HEK293 (cell line): ENCODE measurements at regions not wholly inside any gene's neighbourhood (a gene's known extent, or its start where the extent isn't known, plus 50 kb on each side); places are given as distances from the start of the nearest gene placed in this dataset.

Source experiments
- CTCF ChIA-PET: fragments of 350-600 bp; formaldehyde crosslinking; extraction: SDS; loops from one replicate; lab custom pipeline; 2021; ENCODE audit warnings: antibody characterized with exemption; lab: Yijun Ruan, JAX
- POLR2A ChIA-PET: fragments of 300-600 bp; formaldehyde crosslinking; extraction: SDS; loops from one replicate; lab custom pipeline; 2020; ENCODE audit warnings: antibody characterized with exemption, inconsistent platforms; lab: Yijun Ruan, JAX
- H3K27ac ChIP-seq: fragments of 200-500 bp; sonication (Bioruptor generic); 2 replicates; pipeline ENCODE4 v1.5.1; 2014; ENCODE audit warnings: low read depth, low read length, control low read depth, inconsistent platforms; ENCODE audit errors: extremely low read depth
- H3K36me3 ChIP-seq, 2 experiments: fragments of 200-500 bp in 1 of 2; sonication (Bioruptor generic) in 1 of 2; 1 replicate in 1 of 2; 2 replicates in 1 of 2; pipeline ENCODE4 v1.5.1; 2014 to 2017; ENCODE audit warnings: inconsistent platforms in 2 of 2, low read length in 2 of 2; ENCODE audit not compliant: control insufficient read depth in 2 of 2, insufficient read depth in 1 of 2
- H3K4me1 ChIP-seq: fragments of 200-500 bp; sonication (Bioruptor generic); 2 replicates; pipeline ENCODE4 v1.5.1; 2014; ENCODE audit warnings: mild to moderate bottlenecking, low read length, inconsistent platforms; ENCODE audit not compliant: control insufficient read depth, insufficient read depth
- H3K4me3 ChIP-seq: 2 replicates; pipeline ENCODE4 v1.5.1; 2011; ENCODE audit warnings: low read depth, mild to moderate bottlenecking, control low read depth, low read length, moderate library complexity
- H3K9me3 ChIP-seq: fragments of 200-500 bp; sonication (Bioruptor generic); 2 replicates; pipeline ENCODE4 v1.5.1; 2014; ENCODE audit warnings: low read depth, low read length, inconsistent platforms; ENCODE audit not compliant: control insufficient read depth, insufficient read depth
- MEIS1 ChIP-seq: sonication (generic); formaldehyde crosslinking; IDR thresholded peaks from 2 replicates; pipeline ENCODE4 v1.8.1; 2022; ENCODE audit warnings: missing genetic modification reagents, mild to moderate bottlenecking, borderline replicate concordance
- WT1 ChIP-seq: fragments of 450-650 bp; formaldehyde crosslinking; IDR thresholded peaks from 2 replicates; pipeline ENCODE4 v1.5.1; 2016; ENCODE audit warnings: missing biosample characterization, missing genetic modification characterization
- ZBTB11 ChIP-seq: fragments of 450-650 bp; formaldehyde crosslinking; conservative IDR thresholded peaks from 2 replicates; pipeline ENCODE4 v1.5.1; 2016; ENCODE audit warnings: low read depth, missing biosample characterization, missing genetic modification characterization
- ZNF394 ChIP-seq: fragments of 450-650 bp; formaldehyde crosslinking; IDR thresholded peaks from 2 replicates; pipeline ENCODE4 v1.5.1; 2016; ENCODE audit warnings: missing biosample characterization, missing genetic modification characterization, mild to moderate bottlenecking, moderate library complexity, borderline replicate concordance
- ZNF404 ChIP-seq: fragments of 450-650 bp; formaldehyde crosslinking; IDR thresholded peaks from 2 replicates; pipeline ENCODE4 v1.5.1; 2017; ENCODE audit warnings: missing biosample characterization, missing genetic modification characterization
- ZNF558 ChIP-seq: fragments of 450-650 bp; formaldehyde crosslinking; IDR thresholded peaks from 2 replicates; pipeline ENCODE4 v1.5.1; 2016; ENCODE audit warnings: missing biosample characterization, missing genetic modification characterization
- ZNF560 ChIP-seq: fragments of 450-650 bp; formaldehyde crosslinking; IDR thresholded peaks from 2 replicates; pipeline ENCODE4 v1.5.1; 2017; ENCODE audit warnings: missing biosample characterization, missing genetic modification characterization, borderline replicate concordance
- ZNF639 ChIP-seq: fragments of 450-650 bp; formaldehyde crosslinking; IDR thresholded peaks from 2 replicates; pipeline ENCODE4 v1.5.1; 2016; ENCODE audit warnings: missing biosample characterization, missing genetic modification characterization
- ZSCAN30 ChIP-seq: fragments of 450-650 bp; IDR thresholded peaks from 2 replicates; pipeline ENCODE4 v1.5.1; 2018; ENCODE audit warnings: missing biosample characterization, mild to moderate bottlenecking, missing genetic modification characterization, moderate library complexity
- TF ChIP-seq, protein P1 (sequence below): fragments of 450-650 bp; formaldehyde crosslinking; IDR thresholded peaks from 2 replicates; pipeline ENCODE4 v1.5.1; 2016; ENCODE audit warnings: missing biosample characterization, missing genetic modification characterization
- TF ChIP-seq, protein P2 (sequence below): fragments of 450-650 bp; formaldehyde crosslinking; IDR thresholded peaks from 2 replicates; pipeline ENCODE4 v1.5.1; 2016; ENCODE audit warnings: missing biosample characterization, missing genetic modification characterization
- TF ChIP-seq, protein P3 (sequence below): fragments of 450-650 bp; formaldehyde crosslinking; IDR thresholded peaks from 2 replicates; pipeline ENCODE4 v1.5.1; 2017; ENCODE audit warnings: missing biosample characterization, missing genetic modification characterization
- TF ChIP-seq, protein P4 (sequence below): fragments of 450-650 bp; IDR thresholded peaks from 2 replicates; pipeline ENCODE4 v1.5.1; 2018; ENCODE audit warnings: missing biosample characterization, missing genetic modification characterization

- TF ChIP-seq ZNF404, result no peak
- no peak for TF ChIP-seq ZBTB11 (tag by site-specific recombination)
- TF ChIP-seq ZSCAN30, result no peak
- TF ChIP-seq, protein P1, sequence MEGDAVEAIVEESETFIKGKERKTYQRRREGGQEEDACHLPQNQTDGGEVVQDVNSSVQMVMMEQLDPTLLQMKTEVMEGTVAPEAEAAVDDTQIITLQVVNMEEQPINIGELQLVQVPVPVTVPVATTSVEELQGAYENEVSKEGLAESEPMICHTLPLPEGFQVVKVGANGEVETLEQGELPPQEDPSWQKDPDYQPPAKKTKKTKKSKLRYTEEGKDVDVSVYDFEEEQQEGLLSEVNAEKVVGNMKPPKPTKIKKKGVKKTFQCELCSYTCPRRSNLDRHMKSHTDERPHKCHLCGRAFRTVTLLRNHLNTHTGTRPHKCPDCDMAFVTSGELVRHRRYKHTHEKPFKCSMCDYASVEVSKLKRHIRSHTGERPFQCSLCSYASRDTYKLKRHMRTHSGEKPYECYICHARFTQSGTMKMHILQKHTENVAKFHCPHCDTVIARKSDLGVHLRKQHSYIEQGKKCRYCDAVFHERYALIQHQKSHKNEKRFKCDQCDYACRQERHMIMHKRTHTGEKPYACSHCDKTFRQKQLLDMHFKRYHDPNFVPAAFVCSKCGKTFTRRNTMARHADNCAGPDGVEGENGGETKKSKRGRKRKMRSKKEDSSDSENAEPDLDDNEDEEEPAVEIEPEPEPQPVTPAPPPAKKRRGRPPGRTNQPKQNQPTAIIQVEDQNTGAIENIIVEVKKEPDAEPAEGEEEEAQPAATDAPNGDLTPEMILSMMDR (tag by site-specific recombination), result no peak
- TF ChIP-seq ZNF394 (tag by site-specific recombination), result no peak
- TF ChIP-seq, protein P2, sequence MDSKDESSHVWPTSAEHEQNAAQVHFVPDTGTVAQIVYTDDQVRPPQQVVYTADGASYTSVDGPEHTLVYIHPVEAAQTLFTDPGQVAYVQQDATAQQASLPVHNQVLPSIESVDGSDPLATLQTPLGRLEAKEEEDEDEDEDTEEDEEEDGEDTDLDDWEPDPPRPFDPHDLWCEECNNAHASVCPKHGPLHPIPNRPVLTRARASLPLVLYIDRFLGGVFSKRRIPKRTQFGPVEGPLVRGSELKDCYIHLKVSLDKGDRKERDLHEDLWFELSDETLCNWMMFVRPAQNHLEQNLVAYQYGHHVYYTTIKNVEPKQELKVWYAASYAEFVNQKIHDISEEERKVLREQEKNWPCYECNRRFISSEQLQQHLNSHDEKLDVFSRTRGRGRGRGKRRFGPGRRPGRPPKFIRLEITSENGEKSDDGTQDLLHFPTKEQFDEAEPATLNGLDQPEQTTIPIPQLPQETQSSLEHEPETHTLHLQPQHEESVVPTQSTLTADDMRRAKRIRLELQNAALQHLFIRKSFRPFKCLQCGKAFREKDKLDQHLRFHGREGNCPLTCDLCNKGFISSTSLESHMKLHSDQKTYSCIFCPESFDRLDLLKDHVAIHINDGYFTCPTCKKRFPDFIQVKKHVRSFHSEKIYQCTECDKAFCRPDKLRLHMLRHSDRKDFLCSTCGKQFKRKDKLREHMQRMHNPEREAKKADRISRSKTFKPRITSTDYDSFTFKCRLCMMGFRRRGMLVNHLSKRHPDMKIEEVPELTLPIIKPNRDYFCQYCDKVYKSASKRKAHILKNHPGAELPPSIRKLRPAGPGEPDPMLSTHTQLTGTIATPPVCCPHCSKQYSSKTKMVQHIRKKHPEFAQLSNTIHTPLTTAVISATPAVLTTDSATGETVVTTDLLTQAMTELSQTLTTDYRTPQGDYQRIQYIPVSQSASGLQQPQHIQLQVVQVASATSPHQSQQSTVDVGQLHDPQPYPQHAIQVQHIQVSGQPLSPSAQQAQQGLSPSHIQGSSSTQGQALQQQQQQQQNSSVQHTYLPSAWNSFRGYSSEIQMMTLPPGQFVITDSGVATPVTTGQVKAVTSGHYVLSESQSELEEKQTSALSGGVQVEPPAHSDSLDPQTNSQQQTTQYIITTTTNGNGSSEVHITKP (tag by site-specific recombination), result no peak
- TF ChIP-seq, protein P3, sequence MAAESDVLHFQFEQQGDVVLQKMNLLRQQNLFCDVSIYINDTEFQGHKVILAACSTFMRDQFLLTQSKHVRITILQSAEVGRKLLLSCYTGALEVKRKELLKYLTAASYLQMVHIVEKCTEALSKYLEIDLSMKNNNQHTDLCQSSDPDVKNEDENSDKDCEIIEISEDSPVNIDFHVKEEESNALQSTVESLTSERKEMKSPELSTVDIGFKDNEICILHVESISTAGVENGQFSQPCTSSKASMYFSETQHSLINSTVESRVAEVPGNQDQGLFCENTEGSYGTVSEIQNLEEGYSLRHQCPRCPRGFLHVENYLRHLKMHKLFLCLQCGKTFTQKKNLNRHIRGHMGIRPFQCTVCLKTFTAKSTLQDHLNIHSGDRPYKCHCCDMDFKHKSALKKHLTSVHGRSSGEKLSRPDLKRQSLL (tag by site-specific recombination), result no peak
- TF ChIP-seq, protein P4, sequence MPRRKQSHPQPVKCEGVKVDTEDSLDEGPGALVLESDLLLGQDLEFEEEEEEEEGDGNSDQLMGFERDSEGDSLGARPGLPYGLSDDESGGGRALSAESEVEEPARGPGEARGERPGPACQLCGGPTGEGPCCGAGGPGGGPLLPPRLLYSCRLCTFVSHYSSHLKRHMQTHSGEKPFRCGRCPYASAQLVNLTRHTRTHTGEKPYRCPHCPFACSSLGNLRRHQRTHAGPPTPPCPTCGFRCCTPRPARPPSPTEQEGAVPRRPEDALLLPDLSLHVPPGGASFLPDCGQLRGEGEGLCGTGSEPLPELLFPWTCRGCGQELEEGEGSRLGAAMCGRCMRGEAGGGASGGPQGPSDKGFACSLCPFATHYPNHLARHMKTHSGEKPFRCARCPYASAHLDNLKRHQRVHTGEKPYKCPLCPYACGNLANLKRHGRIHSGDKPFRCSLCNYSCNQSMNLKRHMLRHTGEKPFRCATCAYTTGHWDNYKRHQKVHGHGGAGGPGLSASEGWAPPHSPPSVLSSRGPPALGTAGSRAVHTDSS, result no peak
- no peak for TF ChIP-seq MEIS1 (CRISPR knock-in tag)
- Histone ChIP-seq H3K4me3 (no peak overlapping the region), H3K36me3 (no peaks in the 10 kb centered on the region), H3K4me1 (no peaks in the 10 kb centered on the region), H3K9me3 (no peaks in the 10 kb centered on the region), H3K27ac (no peak overlapping the region)
- CTCF ChIA-PET, result no interaction called here
- POLR2A ChIA-PET, result interaction anchor here (0.5 kb wide), 1 partner anchor 101 kb away, joined by 3 read pairs; no protein-coding TSS in a partner anchor
These were observed 1358.2 kb upstream of the TMEM132C start for GRCh38 chr12:126908765-126909142.

DNA sequence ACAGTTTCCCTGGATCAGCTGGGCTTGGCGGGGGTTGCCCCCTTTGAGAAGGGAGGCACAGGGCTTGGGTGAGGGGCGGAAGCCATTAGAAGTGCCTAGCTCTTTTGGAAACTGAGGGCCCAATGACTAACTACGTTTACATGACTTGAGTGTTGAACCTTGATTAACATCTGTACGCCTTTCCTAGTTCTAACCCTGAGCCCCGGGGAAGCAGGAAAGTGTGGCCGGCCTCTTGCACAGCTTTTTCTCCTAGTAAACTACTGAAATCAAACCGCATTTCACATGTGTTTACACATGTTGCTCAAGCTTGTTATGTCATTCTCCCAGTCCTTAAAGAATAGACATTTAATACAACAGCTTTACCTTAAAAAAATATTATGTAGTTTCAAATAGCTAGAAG, 1356.4 kb upstream of the TMEM132C start:
- Histone ChIP-seq H3K4me3 (no peak overlapping the region), H3K27ac (no peak overlapping the region), H3K4me1 (no peaks in the 10 kb centered on the region), H3K36me3 (no peaks in the 10 kb centered on the region), H3K9me3 (no peaks in the 10 kb centered on the region)
- CTCF ChIA-PET, result interaction anchor here (0.6 kb wide), 1 partner anchor 76 kb away, joined by 3 read pairs; no protein-coding TSS in a partner anchor
- TF ChIP-seq WT1 (tag by site-specific recombination) (no peak), ZNF560 (tag by site-specific recombination) (no peak), ZNF639 (tag by site-specific recombination) (no peak), ZNF558 (no peak)
- POLR2A ChIA-PET, result no interaction called here
